ENCODE measurements at regions not wholly inside any gene's neighbourhood (a gene's known extent, or its start where the extent isn't known, plus 50 kb on each side); places are given as distances from the start of the nearest gene placed in this dataset.

- no peak overlapping the region for H3K27ac ChIP-seq (ENCODE audit: extremely low read depth, low read depth, low read length)
- peaks cover 6% of the 10 kb centered on the region for H3K4me1 ChIP-seq (ENCODE audit: control insufficient read depth, insufficient read depth, low read length)
- CTCF ChIA-PET = interaction anchor here (0.8 to 3.2 kb wide), 2 partner anchors 11 to 55 kb away, joined by 3 to 19 read pairs; no protein-coding TSS in a partner anchor
- H3K4me3 ChIP-seq (ENCODE audit: low read depth, low read length) = no peak overlapping the region
- POLR2A ChIA-PET = no interaction called here
- TF ChIP-seq ZNF626 (tag by site-specific recombination; IDR thresholded peaks at IDR 0.05) (no peak), ZNF362 (tag by site-specific recombination; IDR thresholded peaks at IDR 0.05) (no peak), SP2 (tag by site-specific recombination; IDR thresholded peaks at IDR 0.05) (no peak), ZNF624 (tag by site-specific recombination; IDR thresholded peaks at IDR 0.05) (no peak), ZNF600 (tag by site-specific recombination; IDR thresholded peaks at IDR 0.05) (no peak), WT1 (tag by site-specific recombination; IDR thresholded peaks at IDR 0.05) (no peak), ZNF610 (tag by site-specific recombination; IDR thresholded peaks at IDR 0.05; ENCODE audit: borderline replicate concordance) (no peak), ZNF544 (tag by site-specific recombination; IDR thresholded peaks at IDR 0.05) (no peak), KLF16 (tag by site-specific recombination; IDR thresholded peaks at IDR 0.05) (no peak)
- no peaks in the 10 kb centered on the region for H3K9me3 ChIP-seq (ENCODE audit: control insufficient read depth, insufficient read depth, low read depth, low read length)
- no peaks in the 10 kb centered on the region for H3K36me3 ChIP-seq (ENCODE audit: control insufficient read depth in 2 of 2, insufficient read depth in 1 of 2, low read length in 2 of 2)
These were observed 60.9 kb upstream of the CREB5 start for GRCh38 chr7:28351450-28351849.

GRCh38 chr7:28354601-28355402, 57.5 kb upstream of the CREB5 start:
- H3K27ac ChIP-seq (ENCODE audit: extremely low read depth, low read depth, low read length) = no peak overlapping the region
- POLR2A ChIA-PET = no interaction called here
- H3K4me1 ChIP-seq (ENCODE audit: control insufficient read depth, insufficient read depth, low read length) = peaks cover 6% of the 10 kb centered on the region
- H3K9me3 ChIP-seq (ENCODE audit: control insufficient read depth, insufficient read depth, low read depth, low read length) = no peaks in the 10 kb centered on the region
- H3K4me3 ChIP-seq (ENCODE audit: low read depth, low read length) = no peak overlapping the region
- TF ChIP-seq SP7 (tag by site-specific recombination; IDR thresholded peaks at IDR 0.05) = 0 out of 2 replicates have a peak, but pooled peaks have one; percentile 19
- no peak for TF ChIP-seq ZNF518A (tag by site-specific recombination; conservative IDR thresholded peaks at IDR 0.05; ENCODE audit: low read depth)
- CTCF ChIA-PET = interaction anchor here (0.5 kb wide), 1 partner anchor 10 kb away, joined by 3 read pairs; no protein-coding TSS in a partner anchor
- no peaks in the 10 kb centered on the region for H3K36me3 ChIP-seq (ENCODE audit: control insufficient read depth in 2 of 2, insufficient read depth in 1 of 2, low read length in 2 of 2)

- CTCF ChIA-PET = interaction anchor here (0.5 kb wide), 1 partner anchor 9 kb away, joined by 3 read pairs; no protein-coding TSS in a partner anchor
- TF ChIP-seq EGR2 (tag by site-specific recombination; IDR thresholded peaks at IDR 0.05; ENCODE audit: low read depth) (no peak), ZNF658 (tag by site-specific recombination; IDR thresholded peaks at IDR 0.05) (no peak), FEZF1 (tag by site-specific recombination; IDR thresholded peaks at IDR 0.05) (peak; percentile 95), ZEB2 (tag by site-specific recombination; IDR thresholded peaks at IDR 0.05) (0 out of 2 replicates have a peak, but pooled peaks have one; percentile 33), ZNF433 (tag by site-specific recombination; IDR thresholded peaks at IDR 0.05; ENCODE audit: low read depth) (no peak), SCRT2 (tag by site-specific recombination; IDR thresholded peaks at IDR 0.05) (no peak), ZNF157 (tag by site-specific recombination; IDR thresholded peaks at IDR 0.05) (no peak), ZNF23 (tag by site-specific recombination; IDR thresholded peaks at IDR 0.05; ENCODE audit: borderline replicate concordance) (no peak), ZNF10 (tag by site-specific recombination; IDR thresholded peaks at IDR 0.05) (peak; percentile 94), YY1 (tag by site-specific recombination; IDR thresholded peaks at IDR 0.05) (no peak), ZNF16 (tag by site-specific recombination; IDR thresholded peaks at IDR 0.05; ENCODE audit: low read depth) (no peak), SALL2 (tag by site-specific recombination; IDR thresholded peaks at IDR 0.05; ENCODE audit: borderline replicate concordance) (no peak), ZSCAN4 (tag by site-specific recombination; IDR thresholded peaks at IDR 0.05) (no peak)
These were observed 56.5 kb upstream of the CREB5 start for GRCh38 chr7:28355635-28356319.

More at GRCh38 chr7:28355635-28356319, 56.5 kb upstream of the CREB5 start:
- Histone ChIP-seq H3K36me3 (ENCODE audit: control insufficient read depth in 2 of 2, insufficient read depth in 1 of 2, low read length in 2 of 2) (no peaks in the 10 kb centered on the region), H3K4me1 (ENCODE audit: control insufficient read depth, insufficient read depth, low read length) (peaks cover 6% of the 10 kb centered on the region), H3K9me3 (ENCODE audit: control insufficient read depth, insufficient read depth, low read depth, low read length) (no peaks in the 10 kb centered on the region), H3K4me3 (ENCODE audit: low read depth, low read length) (no peak overlapping the region), H3K27ac (ENCODE audit: extremely low read depth, low read depth, low read length) (peak overlapping the region; percentile 38)
- POLR2A ChIA-PET = no interaction called here
